Stimulated activated CD8-positive, alpha-beta memory T cell treated with anti-CD3 and anti-CD28 coated beads, Interleukin-4, amount 100 ng/mL, for 1 hour (primary cell): ENCODE measurements at regions not wholly inside any gene's neighbourhood (a gene's known extent, or its start where the extent isn't known, plus 50 kb on each side); places are given as distances from the start of the nearest gene placed in this dataset.
"Not testable (repeated sequence)": the region's sequence is repeated elsewhere in the genome, so short reads cannot be mapped to it uniquely, and the experiment has no call there.

Experiments used
- DNase-seq, 2 donors: peaks; one replicate each; pipeline ENCODE4 v3.0.0-alpha.2; 2020; ENCODE audit warnings: low read depth in 2 of 2, low spot score in 1 of 2

- no peak for DNase-seq
Observed at GRCh38 chr14:86780461-86780860, 1212.5 kb downstream of the GALC start.

DNA sequence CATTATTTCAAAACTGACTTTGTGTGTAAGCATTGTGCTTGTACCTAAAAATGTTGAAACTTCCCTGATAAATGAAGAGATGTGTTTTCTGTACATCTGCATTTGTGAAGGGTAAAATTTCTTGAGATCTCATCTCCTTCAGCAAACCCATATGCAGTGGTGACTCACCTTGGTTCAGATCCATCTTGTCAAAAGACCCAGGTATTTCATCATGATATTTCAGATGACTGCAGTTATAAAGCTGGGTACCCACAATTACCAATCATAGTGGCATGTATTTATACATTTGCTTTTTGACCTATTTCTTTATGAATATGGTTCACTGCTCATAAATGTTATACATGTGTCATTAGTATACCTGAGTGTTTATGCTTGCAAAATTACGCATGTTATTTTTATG lies 1213.6 kb downstream of the GALC start:
- DNase-seq = no peak

DNA sequence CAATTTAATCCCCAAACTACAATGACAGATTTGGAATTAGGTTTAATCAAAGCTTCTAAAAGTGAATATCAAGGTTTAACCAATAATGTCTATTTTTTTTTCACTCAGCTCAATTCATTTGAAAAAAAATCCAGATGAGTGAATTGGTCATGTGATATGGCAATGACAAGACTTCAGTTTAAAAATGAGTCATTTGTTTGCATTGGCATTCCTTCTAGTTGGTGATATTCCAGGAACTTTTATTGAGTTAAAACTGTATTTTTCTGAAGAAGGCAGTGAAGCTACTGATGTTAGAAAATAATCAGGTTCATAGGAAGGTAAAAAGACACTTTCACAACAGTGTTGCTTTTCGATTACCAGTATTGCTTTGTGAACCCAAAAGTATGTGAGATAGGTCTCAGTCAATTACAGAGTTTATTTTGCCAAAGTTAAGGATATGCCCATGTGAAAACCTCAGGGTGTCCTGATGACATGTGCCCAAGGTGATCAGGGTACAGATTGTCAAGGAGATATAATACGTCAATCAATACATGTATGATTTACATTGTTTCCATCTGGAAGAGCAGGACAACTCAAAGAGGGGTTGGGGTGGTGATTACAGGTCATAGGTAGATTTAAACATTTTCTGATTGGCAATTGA lies 1214.9 kb downstream of the GALC start:
- DNase-seq = no peak

DNA sequence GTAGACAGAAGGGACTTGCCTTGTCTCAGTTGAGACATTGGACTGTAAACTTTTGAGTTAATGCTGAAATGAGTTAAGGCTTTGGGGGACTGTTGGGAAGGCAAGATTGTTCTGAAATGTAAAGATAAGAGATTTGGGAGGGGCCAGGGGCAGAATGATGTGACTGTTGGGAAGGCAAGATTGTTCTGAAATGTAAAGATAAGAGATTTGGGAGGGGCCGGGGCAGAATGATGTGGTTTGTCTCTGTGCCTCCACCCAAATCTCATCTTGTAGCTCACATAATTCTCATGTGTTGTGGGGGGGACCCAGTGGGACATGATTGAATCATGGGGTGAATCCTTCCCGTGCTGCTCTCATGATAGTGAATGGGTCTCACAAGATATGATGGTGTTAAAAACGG lies 1217.1 kb downstream of the GALC start:
- not testable (repeated sequence) for DNase-seq

GRCh38 chr14:86774916-86775315 lies 1218.1 kb downstream of the GALC start:
- no peak for DNase-seq

GRCh38 chr14:86772075-86772474 lies 1220.9 kb downstream of the GALC start:
- no peak for DNase-seq

DNA sequence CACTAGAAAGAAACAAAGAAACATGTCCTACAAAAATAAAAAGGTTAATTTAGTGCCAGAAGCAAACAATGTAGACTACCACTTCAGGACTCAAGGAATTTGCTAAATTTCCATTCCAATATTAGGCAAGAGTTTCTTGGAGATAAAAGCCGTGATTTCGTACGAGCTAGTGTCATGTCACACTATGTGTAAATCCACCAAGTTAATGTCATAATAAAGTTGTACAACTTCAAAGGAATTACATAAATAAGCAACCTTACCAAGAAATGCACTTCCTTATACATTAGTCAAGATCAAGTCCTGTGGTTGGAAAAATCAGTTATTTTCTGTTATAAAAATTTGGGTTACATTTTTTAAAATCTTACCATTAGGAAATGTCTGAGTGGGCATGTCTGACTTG lies 1222.8 kb downstream of the GALC start:
- no peak for DNase-seq

GRCh38 chr14:86766469-86766868 lies 1226.5 kb downstream of the GALC start:
- no peak for DNase-seq

- DNase-seq = no peak
Observed at GRCh38 chr14:86761611-86762010, 1231.4 kb downstream of the GALC start.

- DNase-seq = no peak
Observed at GRCh38 chr14:86756521-86757190, 1226.7 kb downstream of the FLRT2 start.

DNA sequence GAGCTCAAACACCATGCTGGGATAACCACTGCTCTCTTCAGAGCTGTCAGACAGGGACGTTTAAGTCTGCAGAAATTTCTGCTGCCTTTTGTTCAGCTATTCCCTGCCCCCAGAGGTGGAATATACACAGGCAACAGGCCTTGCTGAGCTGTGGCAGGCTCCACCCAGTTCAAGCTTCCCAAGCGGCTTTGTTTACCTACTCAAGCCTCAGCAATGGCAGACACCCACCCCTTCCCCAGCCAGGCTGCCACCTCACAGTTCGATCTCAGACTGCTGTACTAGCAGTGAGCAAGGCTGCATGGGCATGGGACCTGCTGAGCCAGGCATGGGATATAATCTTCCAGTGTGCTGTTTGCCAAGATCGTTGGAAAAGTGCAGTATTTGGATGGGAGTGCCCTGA lies 1220.5 kb downstream of the FLRT2 start:
- DNase-seq = not testable (repeated sequence)

DNA sequence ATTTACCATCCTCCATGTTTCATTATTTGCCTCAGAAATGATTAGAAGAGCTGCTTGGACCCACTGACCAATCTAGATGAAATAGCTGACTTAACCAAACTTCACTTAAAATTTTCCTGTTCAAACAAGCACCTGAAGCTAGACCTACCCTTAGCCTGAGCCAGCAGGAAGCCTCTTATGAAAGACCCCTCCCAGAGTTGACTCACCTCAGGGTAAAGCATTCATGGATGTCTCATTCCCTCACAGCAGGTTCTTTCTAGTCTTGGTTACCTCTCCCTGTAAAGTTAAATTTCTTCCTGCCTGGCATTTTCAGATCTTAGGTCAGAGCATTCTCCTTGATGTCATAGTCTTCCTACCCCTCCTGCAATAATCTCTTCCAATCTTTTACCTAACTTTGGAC lies 1209.8 kb downstream of the FLRT2 start:
- no peak for DNase-seq

DNA sequence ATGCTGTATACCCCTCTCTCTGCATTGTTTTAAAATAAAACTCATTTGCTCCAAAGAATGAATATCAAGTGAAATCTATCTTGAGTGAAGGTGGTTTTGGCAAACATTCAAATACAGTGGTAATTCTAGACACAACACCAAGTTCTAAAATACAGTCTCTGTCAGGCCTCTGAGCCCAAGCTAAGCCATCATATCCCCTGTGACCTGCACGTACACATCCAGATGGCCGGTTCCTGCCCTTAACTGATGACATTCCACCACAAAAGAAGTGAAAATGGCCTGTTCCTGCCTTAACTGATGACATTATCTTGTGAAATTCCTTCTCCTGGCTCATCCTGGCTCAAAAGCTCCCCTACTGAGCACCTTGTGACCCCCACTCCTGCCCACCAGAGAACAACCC lies 1201.5 kb downstream of the FLRT2 start:
- not testable (repeated sequence) for DNase-seq

- DNase-seq = no peak
Observed at GRCh38 chr14:86723254-86723624, 1193.3 kb downstream of the FLRT2 start.

GRCh38 chr14:86722612-86723253 lies 1192.8 kb downstream of the FLRT2 start:
- DNase-seq = no peak

DNA sequence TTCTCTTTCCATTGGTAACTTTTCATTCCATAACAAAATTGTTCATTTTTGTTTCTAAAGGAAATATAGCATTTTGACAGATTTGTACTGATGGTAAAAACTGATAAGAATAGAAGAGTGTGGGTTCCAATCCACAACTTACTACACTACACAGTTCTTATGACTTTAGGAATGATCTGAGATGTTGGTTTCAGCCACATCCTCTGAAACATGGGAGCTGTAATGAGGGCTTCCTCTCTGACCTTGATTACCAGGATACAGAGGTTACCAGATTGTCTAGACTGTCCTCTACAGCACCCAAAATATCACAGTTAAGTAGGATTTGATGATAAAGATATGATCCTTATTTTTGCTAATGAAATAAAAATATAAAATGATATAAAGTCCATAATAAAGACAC lies 1184.6 kb downstream of the FLRT2 start:
- no peak for DNase-seq

GRCh38 chr14:86714153-86714552 lies 1184.2 kb downstream of the FLRT2 start:
- DNase-seq = no peak

DNA sequence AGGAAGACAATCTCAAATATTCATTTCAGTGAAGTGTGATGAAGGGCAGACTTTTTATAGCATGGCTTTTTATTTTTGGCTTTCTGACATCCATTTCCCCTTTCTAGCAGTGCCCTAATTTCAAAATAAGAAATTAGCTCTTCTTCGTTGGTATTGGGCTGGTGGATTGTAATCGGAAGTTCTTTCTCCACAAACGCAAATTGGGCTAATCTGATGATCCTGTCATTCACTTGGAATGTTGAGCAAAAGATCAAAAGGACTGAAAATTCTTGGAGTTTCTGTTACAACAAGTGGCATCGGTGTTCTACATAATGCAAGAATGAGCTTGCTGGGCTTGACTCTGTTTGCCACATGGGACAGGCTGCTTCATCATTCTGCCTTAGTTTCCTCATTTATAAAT lies 1182.8 kb downstream of the FLRT2 start:
- no peak for DNase-seq

- no peak for DNase-seq
Observed at GRCh38 chr14:86712176-86712575, 1182.2 kb downstream of the FLRT2 start.

DNA sequence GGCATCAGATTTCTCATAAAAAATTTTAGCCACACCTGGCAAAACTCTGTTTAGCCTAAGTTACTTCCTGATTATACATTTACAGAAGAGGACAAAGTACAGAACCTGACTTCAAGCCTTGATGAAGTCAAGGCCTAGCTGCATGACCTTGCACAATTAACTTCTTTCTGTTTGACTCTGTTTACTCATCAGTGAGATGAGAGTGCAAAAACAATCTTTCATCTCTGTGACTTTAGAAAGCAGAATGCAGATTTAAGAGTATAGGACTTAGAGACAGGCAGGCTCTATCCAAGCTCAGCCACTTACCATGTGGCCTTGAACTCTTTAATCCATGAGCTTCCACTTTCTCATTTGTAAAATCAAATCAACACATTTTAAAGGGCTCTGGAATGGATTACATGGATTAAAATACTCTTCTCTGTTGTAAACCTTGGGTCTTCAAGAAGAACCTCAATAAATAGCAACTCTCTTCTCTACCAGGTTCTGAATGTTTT lies 1178.9 kb downstream of the FLRT2 start:
- DNase-seq = no peak

DNA sequence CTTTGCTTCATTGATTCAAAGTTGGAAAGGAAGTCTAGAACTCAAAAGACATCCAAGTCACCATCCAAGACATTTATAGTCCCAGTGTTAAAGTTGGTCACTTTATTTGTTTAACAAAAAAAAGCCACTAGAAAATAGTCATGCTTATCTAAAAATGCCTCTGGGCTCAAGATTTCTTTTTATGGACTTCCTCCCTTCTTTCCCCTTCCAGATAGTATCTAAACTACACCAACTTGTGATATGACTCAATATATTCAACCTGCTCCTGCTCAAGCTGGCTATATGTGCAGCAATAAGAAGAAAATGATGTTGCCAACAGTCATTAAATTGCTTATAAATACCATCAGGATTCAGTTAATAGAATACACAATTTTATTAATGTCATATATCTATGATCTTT lies 1177.1 kb downstream of the FLRT2 start:
- no peak for DNase-seq

DNA sequence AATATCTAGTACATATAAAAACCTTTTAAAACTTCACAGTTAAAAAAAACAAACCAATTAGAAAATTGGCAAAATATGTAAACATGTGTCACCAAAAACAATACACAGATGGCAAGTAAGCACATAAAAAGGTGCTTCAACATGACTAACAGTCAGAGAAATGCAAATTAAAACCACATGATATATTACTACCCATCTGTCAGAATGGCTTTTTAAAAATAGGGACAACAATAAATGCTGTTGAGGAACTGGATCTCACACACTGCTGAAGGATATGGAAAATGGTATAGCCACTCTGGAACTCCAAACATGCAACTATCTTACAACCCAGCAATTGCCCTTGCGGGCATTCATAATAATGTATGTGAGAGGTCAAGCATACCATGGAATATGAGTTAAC lies 1153.6 kb downstream of the FLRT2 start:
- no peak for DNase-seq

DNA sequence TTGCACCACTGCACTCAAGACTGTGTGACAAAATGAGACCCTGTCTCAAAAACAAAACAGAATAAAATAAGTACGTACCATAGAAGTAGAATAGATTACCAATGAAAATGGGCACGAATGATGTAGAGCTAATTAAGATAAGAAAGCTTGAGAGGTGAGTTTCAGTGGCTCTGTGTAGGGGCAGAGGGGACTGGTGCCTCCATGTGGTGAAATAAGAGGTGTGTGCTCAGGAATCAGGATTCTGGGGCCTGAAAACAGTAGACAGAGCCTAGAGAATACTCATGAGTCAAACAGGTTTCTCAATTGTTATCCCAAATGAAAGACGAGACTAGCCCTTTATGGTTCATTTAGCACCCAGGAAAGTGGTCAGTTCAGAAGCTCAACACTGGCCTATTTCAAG lies 1145.1 kb downstream of the FLRT2 start:
- no peak for DNase-seq
